Activated T-helper 1 cell treated with anti-CD3 and anti-CD28 coated beads, Interleukin-12 subunit alpha, Interleukin-12 subunit beta, Interleukin-2, Interleukin-4 antibody, amounts not matched to agents 30 ng/mL and 10 ng/mL and 1 ng/mL, durations not matched to agents 14 hours and 24 hours and 36 hours (primary cell): ENCODE measurements at regions not wholly inside any gene's neighbourhood (a gene's known extent, or its start where the extent isn't known, plus 50 kb on each side); places are given as distances from the start of the nearest gene placed in this dataset.
"Not testable (repeated sequence)": the region's sequence is repeated elsewhere in the genome, so short reads cannot be mapped to it uniquely, and the experiment has no call there.

Experiments used
- DNase-seq: peaks from one replicate; pipeline ENCODE4 v3.0.0; 2021; ENCODE audit warnings: low spot score
- H3K27ac Mint-ChIP-seq: one replicate; pipeline ENCODE4 v1.8.0; 2021; ENCODE audit warnings: mild to moderate bottlenecking, mixed read lengths
- H3K27me3 Mint-ChIP-seq: one replicate; pipeline ENCODE4 v1.8.0; 2022; ENCODE audit warnings: mild to moderate bottlenecking, moderate library complexity, mixed read lengths; ENCODE audit not compliant: insufficient read depth
- H3K36me3 Mint-ChIP-seq: one replicate; pipeline ENCODE4 v1.8.0; 2021; ENCODE audit warnings: low read depth, mixed read lengths
- H3K4me1 Mint-ChIP-seq: one replicate; pipeline ENCODE4 v1.8.0; 2021; ENCODE audit warnings: low read depth, mixed read lengths
- H3K4me3 Mint-ChIP-seq: one replicate; pipeline ENCODE4 v1.8.0; 2021; ENCODE audit warnings: mild to moderate bottlenecking, moderate library complexity, mixed read lengths
- H3K9me3 Mint-ChIP-seq: one replicate; pipeline ENCODE4 v1.8.0; 2021; ENCODE audit warnings: mixed read lengths
- intact Hi-C: fragments of 100-400 bp; cut with micrococcal nuclease; formaldehyde crosslinking; loops from one replicate; pipeline ENCODE4 v1.15.1; 2024

- H3K9me3 Mint-ChIP-seq: no peaks in the 10 kb centered on the region
- intact Hi-C loops: no loop called here
- no peaks in the 10 kb centered on the region for H3K36me3 Mint-ChIP-seq
- DNase-seq: no peak
- no peaks in the 10 kb centered on the region for H3K4me1 Mint-ChIP-seq
- H3K4me3 Mint-ChIP-seq: no peak overlapping the region
- H3K27me3 Mint-ChIP-seq: no peaks in the 10 kb centered on the region
- no peak overlapping the region for H3K27ac Mint-ChIP-seq
These were observed 875.0 kb downstream of the REEP3 start for GRCh38 chr10:64396105-64396708.

DNA sequence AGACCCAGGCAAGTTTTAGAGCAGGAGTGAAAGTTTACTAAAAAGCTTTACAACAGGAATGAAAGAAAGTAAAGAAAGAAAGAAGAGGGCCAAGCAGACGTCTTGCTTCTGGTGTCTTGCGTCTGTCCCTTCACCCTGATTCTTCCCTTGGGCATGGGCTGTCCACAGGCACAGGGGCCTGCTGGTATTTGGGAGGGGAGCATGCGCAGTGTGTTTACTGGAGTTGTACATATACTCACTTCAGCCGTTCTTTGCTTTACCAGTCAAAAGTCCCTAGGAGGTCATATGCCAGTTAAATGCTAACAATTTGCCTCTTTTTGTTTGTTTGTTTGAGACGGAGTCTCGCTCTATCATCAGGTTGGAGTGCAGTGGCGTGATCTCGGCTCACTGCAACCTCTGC is 875.9 kb downstream of the REEP3 start:
- no peaks in the 10 kb centered on the region for H3K4me1 Mint-ChIP-seq
- no peaks in the 10 kb centered on the region for H3K27me3 Mint-ChIP-seq
- DNase-seq: no peak
- intact Hi-C loops: no loop called here
- H3K27ac Mint-ChIP-seq: no peak overlapping the region
- no peaks in the 10 kb centered on the region for H3K36me3 Mint-ChIP-seq
- H3K4me3 Mint-ChIP-seq: no peak overlapping the region
- H3K9me3 Mint-ChIP-seq: no peaks in the 10 kb centered on the region

- no peaks in the 10 kb centered on the region for H3K9me3 Mint-ChIP-seq
- intact Hi-C loops: no loop called here
- no peak for DNase-seq
- no peaks in the 10 kb centered on the region for H3K27me3 Mint-ChIP-seq
- no peak overlapping the region for H3K27ac Mint-ChIP-seq
- H3K36me3 Mint-ChIP-seq: no peaks in the 10 kb centered on the region
- H3K4me1 Mint-ChIP-seq: no peaks in the 10 kb centered on the region
- H3K4me3 Mint-ChIP-seq: no peak overlapping the region
These were observed 887.4 kb downstream of the REEP3 start for GRCh38 chr10:64408391-64409183.

GRCh38 chr10:64409349-64409748 is 888.1 kb downstream of the REEP3 start:
- Mint-ChIP-seq H3K4me1 (no peaks in the 10 kb centered on the region), H3K4me3 (no peak overlapping the region), H3K27ac (no peak overlapping the region), H3K27me3 (no peaks in the 10 kb centered on the region), H3K9me3 (no peaks in the 10 kb centered on the region), H3K36me3 (no peaks in the 10 kb centered on the region)
- intact Hi-C loops: no loop called here
- DNase-seq: no peak

DNA sequence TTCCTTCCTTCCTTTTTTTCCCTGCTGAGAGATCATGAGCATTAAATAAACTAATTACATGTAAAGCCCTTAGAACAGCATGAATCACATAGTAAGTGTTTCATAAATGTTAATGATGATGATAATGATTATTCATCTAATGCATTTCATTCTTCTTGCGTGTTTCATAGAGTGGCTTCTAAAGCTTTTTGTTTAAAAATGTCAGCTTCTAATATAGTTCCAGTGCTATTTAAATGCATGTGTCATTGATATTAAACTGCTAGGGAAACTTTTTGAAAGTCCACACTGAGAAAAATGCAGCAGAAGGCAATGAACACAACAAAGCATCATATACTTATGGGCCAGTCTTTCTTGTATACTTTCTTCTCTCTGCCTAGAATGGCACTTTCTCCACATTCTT is 894.8 kb downstream of the REEP3 start:
- intact Hi-C loops: no loop called here
- Mint-ChIP-seq H3K36me3 (no peaks in the 10 kb centered on the region), H3K4me1 (no peaks in the 10 kb centered on the region), H3K4me3 (no peak overlapping the region), H3K27me3 (no peaks in the 10 kb centered on the region), H3K27ac (no peak overlapping the region), H3K9me3 (no peaks in the 10 kb centered on the region)
- no peak for DNase-seq

- H3K4me1 Mint-ChIP-seq: no peaks in the 10 kb centered on the region
- no peaks in the 10 kb centered on the region for H3K36me3 Mint-ChIP-seq
- H3K27me3 Mint-ChIP-seq: no peaks in the 10 kb centered on the region
- intact Hi-C loops: no loop called here
- no peak overlapping the region for H3K4me3 Mint-ChIP-seq
- no peaks in the 10 kb centered on the region for H3K9me3 Mint-ChIP-seq
- no peak overlapping the region for H3K27ac Mint-ChIP-seq
- DNase-seq: no peak
These were observed 898.3 kb downstream of the REEP3 start for GRCh38 chr10:64419461-64419860.

- H3K9me3 Mint-ChIP-seq: no peaks in the 10 kb centered on the region
- no peaks in the 10 kb centered on the region for H3K4me1 Mint-ChIP-seq
- no peaks in the 10 kb centered on the region for H3K27me3 Mint-ChIP-seq
- H3K36me3 Mint-ChIP-seq: no peaks in the 10 kb centered on the region
- no peak overlapping the region for H3K27ac Mint-ChIP-seq
- intact Hi-C loops: no loop called here
- no peak for DNase-seq
- H3K4me3 Mint-ChIP-seq: no peak overlapping the region
These were observed 905.5 kb downstream of the REEP3 start for GRCh38 chr10:64426745-64427144.

DNA sequence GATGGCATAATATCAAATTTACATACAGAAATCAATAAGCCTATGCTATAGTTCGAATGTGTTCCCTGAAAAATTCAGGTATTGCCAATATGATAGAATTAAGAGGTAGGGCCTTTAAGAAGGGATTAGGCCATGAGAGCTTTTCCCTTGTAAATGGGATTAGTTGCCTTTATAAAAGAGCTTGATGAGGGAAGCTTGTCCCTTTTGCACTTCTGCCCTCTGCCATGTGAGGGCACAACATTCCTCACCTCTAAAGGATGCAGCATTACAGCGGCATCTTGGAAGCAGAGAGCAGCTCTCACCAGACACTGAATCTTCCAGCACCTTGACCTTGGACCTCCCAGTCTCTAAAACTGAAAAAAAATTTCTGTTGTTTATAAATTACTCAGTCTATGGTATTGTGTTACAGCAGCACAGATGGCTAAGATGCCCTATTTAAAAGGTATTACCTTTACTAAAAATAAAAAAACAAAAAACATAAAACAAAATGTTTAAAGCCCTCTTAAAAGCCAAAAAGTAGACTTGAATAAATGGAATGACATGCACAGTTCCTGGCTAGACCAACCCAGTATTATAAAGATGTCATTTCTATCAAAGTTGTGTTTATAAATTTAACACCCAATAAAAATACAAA is 909.6 kb downstream of the REEP3 start:
- Mint-ChIP-seq H3K36me3 (no peaks in the 10 kb centered on the region), H3K4me3 (no peak overlapping the region), H3K27ac (no peak overlapping the region), H3K4me1 (no peaks in the 10 kb centered on the region), H3K9me3 (no peaks in the 10 kb centered on the region), H3K27me3 (no peaks in the 10 kb centered on the region)
- DNase-seq: no peak
- intact Hi-C loops: no loop called here

- H3K9me3 Mint-ChIP-seq: peaks cover 11% of the 10 kb centered on the region
- H3K27ac Mint-ChIP-seq, H3K4me1 Mint-ChIP-seq, H3K4me3 Mint-ChIP-seq, DNase-seq, H3K36me3 Mint-ChIP-seq, intact Hi-C loops, H3K27me3 Mint-ChIP-seq: not testable (repeated sequence)
These were observed 920.7 kb downstream of the REEP3 start for GRCh38 chr10:64441872-64442271.

GRCh38 chr10:64444163-64444562 is 923.0 kb downstream of the REEP3 start:
- Mint-ChIP-seq H3K27ac (no peak overlapping the region), H3K9me3 (peaks cover 8% of the 10 kb centered on the region)
- intact Hi-C loops: no loop called here

GRCh38 chr10:64444564-64444963 is 923.4 kb downstream of the REEP3 start:
- peaks cover 4% of the 10 kb centered on the region for H3K9me3 Mint-ChIP-seq
- H3K27ac Mint-ChIP-seq: no peak overlapping the region
- intact Hi-C loops: no loop called here
- DNase-seq: no peak
- H3K4me1 Mint-ChIP-seq: no peaks in the 10 kb centered on the region
- H3K36me3 Mint-ChIP-seq: no peaks in the 10 kb centered on the region
- no peaks in the 10 kb centered on the region for H3K27me3 Mint-ChIP-seq
- no peak overlapping the region for H3K4me3 Mint-ChIP-seq

More at GRCh38 chr10:64444163-64444562, 923.0 kb downstream of the REEP3 start:
- H3K4me3 Mint-ChIP-seq: no peak overlapping the region
- H3K36me3 Mint-ChIP-seq: no peaks in the 10 kb centered on the region
- DNase-seq: no peak
- no peaks in the 10 kb centered on the region for H3K4me1 Mint-ChIP-seq
- no peaks in the 10 kb centered on the region for H3K27me3 Mint-ChIP-seq

DNA sequence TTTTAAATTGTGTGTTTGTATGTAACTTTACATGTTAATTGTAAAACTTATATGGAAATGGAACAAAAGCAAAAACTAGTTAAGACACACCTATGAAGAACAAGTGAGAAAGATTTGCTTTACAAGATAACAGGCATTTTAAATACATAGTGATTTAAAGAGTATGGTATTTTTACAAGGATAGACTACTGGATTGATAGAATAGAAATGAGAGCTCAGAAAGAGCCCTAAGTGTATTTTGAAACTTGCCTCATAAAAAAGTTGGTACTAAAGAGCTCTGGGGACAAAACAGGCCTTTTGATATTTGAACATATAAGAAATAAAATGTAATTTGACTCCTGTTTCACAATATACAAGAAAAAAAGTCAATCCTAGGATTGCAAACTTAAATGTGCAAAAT is 928.4 kb downstream of the REEP3 start:
- DNase-seq: no peak
- H3K27ac Mint-ChIP-seq: no peak overlapping the region
- intact Hi-C loops: no loop called here
- no peaks in the 10 kb centered on the region for H3K27me3 Mint-ChIP-seq
- H3K4me3 Mint-ChIP-seq: no peak overlapping the region
- H3K4me1 Mint-ChIP-seq: no peaks in the 10 kb centered on the region
- no peaks in the 10 kb centered on the region for H3K9me3 Mint-ChIP-seq
- no peaks in the 10 kb centered on the region for H3K36me3 Mint-ChIP-seq

DNA sequence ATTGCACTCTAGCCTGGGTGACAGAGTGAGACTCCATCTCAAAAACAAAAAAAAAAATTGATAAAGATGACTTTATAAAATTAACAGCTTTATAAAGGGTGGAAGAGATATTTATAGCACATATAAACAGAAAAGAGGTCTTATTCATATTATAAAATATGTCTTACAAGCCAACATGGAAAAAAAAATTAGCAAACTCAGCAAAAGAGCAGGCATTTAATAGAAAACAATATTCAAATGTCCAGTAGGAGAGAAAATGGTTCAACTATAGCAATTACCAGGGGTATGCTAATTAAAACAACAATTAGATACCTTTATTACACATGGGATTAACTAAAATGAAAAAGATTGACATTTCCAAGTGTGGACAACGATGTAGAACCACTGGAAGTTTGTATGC is 929.1 kb downstream of the REEP3 start:
- intact Hi-C loops: no loop called here
- no peaks in the 10 kb centered on the region for H3K27me3 Mint-ChIP-seq
- H3K4me3 Mint-ChIP-seq: no peak overlapping the region

More for the DNA sequence above, 929.1 kb downstream of the REEP3 start:
- no peaks in the 10 kb centered on the region for H3K9me3 Mint-ChIP-seq
- no peaks in the 10 kb centered on the region for H3K4me1 Mint-ChIP-seq
- no peak for DNase-seq
- no peaks in the 10 kb centered on the region for H3K36me3 Mint-ChIP-seq
- H3K27ac Mint-ChIP-seq: no peak overlapping the region
